Panc1 (cell line): ENCODE measurements at regions not wholly inside any gene's neighbourhood (a gene's known extent, or its start where the extent isn't known, plus 50 kb on each side); places are given as distances from the start of the nearest gene placed in this dataset.

ENCODE experiments used
- ATAC-seq: fragments of 200-7000 bp; cut with Tn5 transposase; 2 replicates; pipeline ENCODE4 v1.9.1; 2020; ENCODE audit warnings: mild to moderate bottlenecking, moderate library complexity
- BruUV-seq: library from RNA; stranded (reverse); fragments of 400-500 nt; replicated peaks from 2 replicates; lab custom pipeline; 2021; lab: Mats Ljungman, UMichigan
- CTCF ChIA-PET: fragments of 300-600 bp; sonication (Branson Sonifier 250); formaldehyde crosslinking; loops from one replicate; lab custom pipeline; 2022; ENCODE audit warnings: antibody characterized with exemption; lab: Charles Lee
- POLR2A ChIA-PET: fragments of 300-600 bp; sonication (Branson Sonifier 250); formaldehyde crosslinking; loops from one replicate; lab custom pipeline; 2022; ENCODE audit warnings: antibody characterized with exemption; lab: Charles Lee
- DNase-seq: peaks from one replicate; pipeline ENCODE4 v3.0.0-alpha.2; 2010; ENCODE audit warnings: low read depth, low spot score
- H3K27ac ChIP-seq: 2 replicates; pipeline ENCODE4 v1.5.1; 2011; ENCODE audit warnings: mild to moderate bottlenecking, low read length, inconsistent platforms
- H3K27me3 ChIP-seq: fragments of 200-500 bp; sonication (Bioruptor generic); 2 replicates; pipeline ENCODE4 v1.6.0; 2014; ENCODE audit warnings: low read length, inconsistent platforms; ENCODE audit not compliant: control insufficient read depth, insufficient read depth
- H3K36me3 ChIP-seq: fragments of 200-500 bp; sonication (Bioruptor generic); 2 replicates; pipeline ENCODE4 v1.5.1; 2014; ENCODE audit warnings: inconsistent platforms, mild to moderate bottlenecking, low read length, moderate library complexity; ENCODE audit not compliant: control insufficient read depth, insufficient read depth
- H3K4me1 ChIP-seq: 2 replicates; pipeline ENCODE4 v1.5.1; 2011; ENCODE audit warnings: inconsistent platforms, mild to moderate bottlenecking, low read length, moderate library complexity; ENCODE audit not compliant: control insufficient read depth, insufficient read depth
- H3K4me3 ChIP-seq, 2 experiments: 2 replicates each; pipeline ENCODE4 v1.5.1; 2011 to 2012; ENCODE audit warnings: low read depth in 2 of 2, low read length in 2 of 2, mild to moderate bottlenecking in 2 of 2, inconsistent platforms in 1 of 2, moderate library complexity in 1 of 2
- H3K9me3 ChIP-seq: fragments of 200-500 bp; sonication (Bioruptor generic); 2 replicates; pipeline ENCODE4 v1.5.1; 2014; ENCODE audit warnings: low read depth, mild to moderate bottlenecking, inconsistent platforms, low read length, moderate library complexity; ENCODE audit not compliant: control insufficient read depth, insufficient read depth
- POLR2AphosphoS5 ChIP-seq: IDR thresholded peaks from 2 replicates; pipeline ENCODE4 v1.6.1; 2012; ENCODE audit warnings: mild to moderate bottlenecking, low read depth, low read length, moderate library complexity
- SIN3A ChIP-seq: IDR thresholded peaks from 2 replicates; pipeline ENCODE4 v1.6.1; 2012; ENCODE audit warnings: low read depth, mild to moderate bottlenecking, low read length, moderate library complexity, borderline replicate concordance; ENCODE audit not compliant: insufficient read depth
- TCF7L2 ChIP-seq: IDR thresholded peaks from 2 replicates; pipeline ENCODE4 v1.6.1; 2011; ENCODE audit warnings: mild to moderate bottlenecking, low read depth, low read length, inconsistent platforms
- in situ Hi-C: cut with HindIII; loops from 2 replicates; pipeline ENCODE4 v1.10.0; 2016; ENCODE audit warnings: low sequenced_read_pairs, low pct_unique_long_range_greater_than_20kb
- intact Hi-C: fragments of 100-400 bp; cut with micrococcal nuclease; formaldehyde crosslinking; loops from one replicate; pipeline ENCODE4 v1.10.0; 2022; ENCODE audit not compliant: unreplicated experiment
- TF ChIP-seq, protein P1 (sequence below), 2 experiments: IDR thresholded peaks; 2 replicates each; pipeline ENCODE4 v1.6.1; 2011 to 2012; ENCODE audit warnings: low read depth in 2 of 2, control low read depth in 1 of 2, low read length in 1 of 2, mild to moderate bottlenecking in 1 of 2, moderate library complexity in 1 of 2; ENCODE audit not compliant: insufficient read depth in 1 of 2
- TF ChIP-seq, protein P2 (sequence below): fragments of 450-650 bp; IDR thresholded peaks from 2 replicates; pipeline ENCODE4 v1.5.1; 2017; ENCODE audit warnings: mild to moderate bottlenecking

DNA sequence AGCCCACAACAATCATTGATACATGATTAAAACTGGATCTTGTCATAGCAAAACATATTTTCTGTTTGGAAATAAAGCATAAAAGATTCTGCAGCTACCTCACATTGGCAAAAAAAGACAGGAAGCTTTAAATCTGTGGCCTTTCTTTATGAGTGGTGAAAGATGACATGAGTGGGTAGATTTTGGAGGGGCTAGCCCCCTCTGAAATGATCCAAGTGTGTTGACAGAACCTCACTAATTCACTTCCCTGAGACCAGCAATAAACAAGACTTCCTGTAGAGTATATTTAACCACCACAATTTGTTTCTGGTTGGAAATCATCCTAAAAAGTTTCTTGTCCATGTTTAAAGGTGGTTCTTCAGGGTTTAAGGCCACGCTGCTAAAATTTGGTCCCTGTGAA lies 530.8 kb downstream of the SPATA31D1 start:
- no TSS peak for BruUV-seq
- Histone ChIP-seq H3K27ac (no peak overlapping the region), H3K36me3 (no peaks in the 10 kb centered on the region), H3K4me3 (no peak overlapping the region), H3K27me3 (no peaks in the 10 kb centered on the region), H3K9me3 (no peaks in the 10 kb centered on the region), H3K4me1 (no peaks in the 10 kb centered on the region)
- TF ChIP-seq, protein P1, sequence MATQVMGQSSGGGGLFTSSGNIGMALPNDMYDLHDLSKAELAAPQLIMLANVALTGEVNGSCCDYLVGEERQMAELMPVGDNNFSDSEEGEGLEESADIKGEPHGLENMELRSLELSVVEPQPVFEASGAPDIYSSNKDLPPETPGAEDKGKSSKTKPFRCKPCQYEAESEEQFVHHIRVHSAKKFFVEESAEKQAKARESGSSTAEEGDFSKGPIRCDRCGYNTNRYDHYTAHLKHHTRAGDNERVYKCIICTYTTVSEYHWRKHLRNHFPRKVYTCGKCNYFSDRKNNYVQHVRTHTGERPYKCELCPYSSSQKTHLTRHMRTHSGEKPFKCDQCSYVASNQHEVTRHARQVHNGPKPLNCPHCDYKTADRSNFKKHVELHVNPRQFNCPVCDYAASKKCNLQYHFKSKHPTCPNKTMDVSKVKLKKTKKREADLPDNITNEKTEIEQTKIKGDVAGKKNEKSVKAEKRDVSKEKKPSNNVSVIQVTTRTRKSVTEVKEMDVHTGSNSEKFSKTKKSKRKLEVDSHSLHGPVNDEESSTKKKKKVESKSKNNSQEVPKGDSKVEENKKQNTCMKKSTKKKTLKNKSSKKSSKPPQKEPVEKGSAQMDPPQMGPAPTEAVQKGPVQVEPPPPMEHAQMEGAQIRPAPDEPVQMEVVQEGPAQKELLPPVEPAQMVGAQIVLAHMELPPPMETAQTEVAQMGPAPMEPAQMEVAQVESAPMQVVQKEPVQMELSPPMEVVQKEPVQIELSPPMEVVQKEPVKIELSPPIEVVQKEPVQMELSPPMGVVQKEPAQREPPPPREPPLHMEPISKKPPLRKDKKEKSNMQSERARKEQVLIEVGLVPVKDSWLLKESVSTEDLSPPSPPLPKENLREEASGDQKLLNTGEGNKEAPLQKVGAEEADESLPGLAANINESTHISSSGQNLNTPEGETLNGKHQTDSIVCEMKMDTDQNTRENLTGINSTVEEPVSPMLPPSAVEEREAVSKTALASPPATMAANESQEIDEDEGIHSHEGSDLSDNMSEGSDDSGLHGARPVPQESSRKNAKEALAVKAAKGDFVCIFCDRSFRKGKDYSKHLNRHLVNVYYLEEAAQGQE (IDR thresholded peaks at IDR 0.05; ENCODE audit: insufficient read depth in 1 of 2, low read depth in 2 of 2, low read length in 1 of 2): no peak
- TF ChIP-seq TCF7L2 (no peak), SIN3A (no peak), POLR2AphosphoS5 (no peak)
- TF ChIP-seq, protein P2, sequence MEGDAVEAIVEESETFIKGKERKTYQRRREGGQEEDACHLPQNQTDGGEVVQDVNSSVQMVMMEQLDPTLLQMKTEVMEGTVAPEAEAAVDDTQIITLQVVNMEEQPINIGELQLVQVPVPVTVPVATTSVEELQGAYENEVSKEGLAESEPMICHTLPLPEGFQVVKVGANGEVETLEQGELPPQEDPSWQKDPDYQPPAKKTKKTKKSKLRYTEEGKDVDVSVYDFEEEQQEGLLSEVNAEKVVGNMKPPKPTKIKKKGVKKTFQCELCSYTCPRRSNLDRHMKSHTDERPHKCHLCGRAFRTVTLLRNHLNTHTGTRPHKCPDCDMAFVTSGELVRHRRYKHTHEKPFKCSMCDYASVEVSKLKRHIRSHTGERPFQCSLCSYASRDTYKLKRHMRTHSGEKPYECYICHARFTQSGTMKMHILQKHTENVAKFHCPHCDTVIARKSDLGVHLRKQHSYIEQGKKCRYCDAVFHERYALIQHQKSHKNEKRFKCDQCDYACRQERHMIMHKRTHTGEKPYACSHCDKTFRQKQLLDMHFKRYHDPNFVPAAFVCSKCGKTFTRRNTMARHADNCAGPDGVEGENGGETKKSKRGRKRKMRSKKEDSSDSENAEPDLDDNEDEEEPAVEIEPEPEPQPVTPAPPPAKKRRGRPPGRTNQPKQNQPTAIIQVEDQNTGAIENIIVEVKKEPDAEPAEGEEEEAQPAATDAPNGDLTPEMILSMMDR: no peak
- POLR2A ChIA-PET: no interaction called here
- no peak for ATAC-seq
- CTCF ChIA-PET: no interaction called here
- in situ Hi-C loops: no loop called here
- DNase-seq: no peak
- intact Hi-C loops: no loop called here

DNA sequence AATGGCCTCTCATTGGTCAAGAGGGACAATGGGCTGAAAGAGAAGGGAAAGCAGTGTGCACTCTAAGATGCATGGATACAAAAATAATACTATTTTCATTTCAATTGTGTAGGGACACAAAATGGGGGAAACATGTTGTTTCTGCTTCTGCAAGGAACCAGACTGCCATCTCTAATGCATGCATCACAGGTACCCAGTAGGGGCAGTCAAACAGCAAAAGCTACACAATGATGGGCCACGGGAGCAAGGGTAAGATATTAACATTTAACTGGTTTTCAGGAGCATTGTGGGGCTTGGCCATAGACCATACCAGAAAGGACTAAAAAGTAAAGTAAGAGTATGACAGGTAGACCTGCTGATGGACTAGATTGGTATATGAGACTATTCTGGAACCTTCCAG lies 535.8 kb downstream of the SPATA31D1 start:
- intact Hi-C loops (no loop called here), in situ Hi-C loops (no loop called here)
- H3K9me3 ChIP-seq: peaks cover 4% of the 10 kb centered on the region; the same call in 1 of the 2 replicates
- H3K4me3 ChIP-seq: no peak overlapping the region
- TF ChIP-seq, protein P2: no peak
- no peak for TF ChIP-seq POLR2AphosphoS5
- TF ChIP-seq, protein P1 (IDR thresholded peaks at IDR 0.05; ENCODE audit: insufficient read depth in 1 of 2, low read depth in 2 of 2, low read length in 1 of 2): no peak
- TF ChIP-seq SIN3A: no peak
- no peak for TF ChIP-seq TCF7L2
- H3K36me3 ChIP-seq: no peaks in the 10 kb centered on the region
- POLR2A ChIA-PET: no interaction called here
- BruUV-seq: no TSS peak
- H3K27ac ChIP-seq: no peak overlapping the region
- H3K4me1 ChIP-seq: no peaks in the 10 kb centered on the region
- CTCF ChIA-PET: no interaction called here
- no peaks in the 10 kb centered on the region for H3K27me3 ChIP-seq
- no peak for ATAC-seq
- DNase-seq: no peak
